GM12878 (cell line): ENCODE measurements at regions not wholly inside any gene's neighbourhood (a gene's known extent, or its start where the extent isn't known, plus 50 kb on each side); places are given as distances from the start of the nearest gene placed in this dataset.

Experiments
- ATAC-seq: fragments of 200-7000 bp; cut with Tn5 transposase; 3 replicates; pipeline ENCODE4 v1.9.1; 2020; ENCODE audit warnings: mild to moderate bottlenecking, moderate library complexity
- BruUV-seq: library from RNA; stranded (reverse); fragments of 400-500 nt; replicated peaks from 2 replicates; lab custom pipeline; 2021; lab: Mats Ljungman, UMichigan
- CTCF ChIA-PET: fragments of 300-600 bp; sonication (Branson Sonifier 250); formaldehyde crosslinking; extraction: SDS; loops from one replicate; lab custom pipeline; 2021; ENCODE audit warnings: inconsistent platforms; lab: Yijun Ruan, JAX
- POLR2A ChIA-PET: fragments of 350-600 bp; formaldehyde crosslinking; extraction: SDS; loops from one replicate; lab custom pipeline; 2021; ENCODE audit warnings: inconsistent platforms; lab: Charles Lee
- RAD21 ChIA-PET: fragments of 300-600 bp; sonication (Branson Sonifier 250); formaldehyde crosslinking; loops from one replicate; lab custom pipeline; 2023; ENCODE audit warnings: antibody characterized with exemption; ENCODE audit not compliant: unreplicated experiment; lab: Charles Lee
- SMC1A ChIA-PET: fragments of 300-600 bp; sonication (Branson Sonifier 250); formaldehyde crosslinking; loops from one replicate; lab custom pipeline; 2023; ENCODE audit not compliant: unreplicated experiment, uncharacterized antibody; lab: Charles Lee
- DNase-seq: peaks from one replicate; pipeline ENCODE4 v3.0.0-alpha.2; 2011; ENCODE audit warnings: low read depth, low spot score
- FAIRE-seq: peaks from 3 replicates; lab custom pipeline; 2011; peaks lifted over from hg19 to GRCh38; lab: Jason Lieb, UNC
- H2AFZ ChIP-seq: 2 replicates; pipeline ENCODE4 v1.6.0; 2011; ENCODE audit warnings: low read depth, low read length, control low read depth; ENCODE audit not compliant: control insufficient read depth
- H3K27ac ChIP-seq: 2 replicates; pipeline ENCODE4 v1.5.1; 2011; ENCODE audit warnings: control low read depth; ENCODE audit not compliant: control insufficient read depth, insufficient read depth
- H3K27me3 ChIP-seq, 2 experiments: replicated peaks in 1 of 2; 2 replicates each; pipeline versions ENCODE4 v1.6.0 to v1.6.1; 2011; ENCODE audit warnings: low read length in 1 of 2; ENCODE audit not compliant: control insufficient read depth in 2 of 2, insufficient read depth in 2 of 2
- H3K36me3 ChIP-seq, 2 experiments: 2 replicates each; pipeline ENCODE4 v1.5.1; 2011; ENCODE audit warnings: low read length in 1 of 2; ENCODE audit not compliant: control insufficient read depth in 2 of 2, insufficient read depth in 2 of 2
- H3K4me1 ChIP-seq: 2 replicates; pipeline ENCODE4 v1.6.1; 2011; ENCODE audit warnings: mild to moderate bottlenecking, low read length, moderate library complexity, mixed read lengths; ENCODE audit not compliant: control insufficient read depth, insufficient read depth
- H3K4me2 ChIP-seq: 2 replicates; pipeline ENCODE4 v1.6.0; 2011; ENCODE audit warnings: control low read depth; ENCODE audit not compliant: control insufficient read depth, insufficient read depth
- H3K4me3 ChIP-seq: fragments of 200-600 bp; sonication (generic); 2 replicates; pipeline ENCODE4 v1.5.1; 2016
- H3K79me2 ChIP-seq: 2 replicates; pipeline ENCODE4 v1.6.0; 2011; ENCODE audit warnings: low read length; ENCODE audit not compliant: control insufficient read depth, insufficient read depth
- H3K9ac ChIP-seq: 2 replicates; pipeline ENCODE4 v1.8.0; 2011; ENCODE audit warnings: low read length, control low read depth, mixed read lengths; ENCODE audit not compliant: control insufficient read depth, insufficient read depth
- H3K9me3 ChIP-seq: replicated peaks from 3 replicates; pipeline ENCODE4 v1.5.1; 2011; ENCODE audit warnings: mild to moderate bottlenecking, low read length; ENCODE audit not compliant: control insufficient read depth, insufficient read depth
- H4K20me1 ChIP-seq: 2 replicates; pipeline ENCODE4 v1.6.0; 2011; ENCODE audit not compliant: control insufficient read depth, insufficient read depth
- ATF2 ChIP-seq: IDR thresholded peaks from 2 replicates; pipeline ENCODE4 v1.6.1; 2012; ENCODE audit warnings: low read length, inconsistent platforms
- ETV6 ChIP-seq, 2 experiments: fragments of 450-650 bp in 1 of 2; IDR thresholded peaks in 1 of 2; conservative IDR thresholded peaks in 1 of 2; 2 replicates each; pipeline ENCODE4 v1.6.1; 2014; ENCODE audit warnings: antibody characterized with exemption in 1 of 2, borderline replicate concordance in 1 of 2, low read depth in 1 of 2, mild to moderate bottlenecking in 1 of 2, moderate library complexity in 1 of 2
- HDAC6 ChIP-seq: fragments of 200-600 bp; sonication (generic); IDR thresholded peaks from one replicate; pipeline ENCODE4 v1.8.0; 2017; ENCODE audit warnings: antibody characterized with exemption; ENCODE audit not compliant: unreplicated experiment
- KAT2A ChIP-seq: conservative IDR thresholded peaks from 2 replicates; pipeline ENCODE4 v1.6.1; 2011; ENCODE audit warnings: low read depth, low read length; ENCODE audit not compliant: control insufficient read depth
- NBN ChIP-seq: fragments of 450-650 bp; IDR thresholded peaks from 2 replicates; pipeline ENCODE4 v1.6.1; 2016
- RAD51 ChIP-seq: fragments of 450-650 bp; IDR thresholded peaks from 2 replicates; pipeline ENCODE4 v1.6.1; 2016; ENCODE audit warnings: moderate library complexity, mild to moderate bottlenecking, inconsistent platforms
- RCOR1 ChIP-seq: conservative IDR thresholded peaks from 2 replicates; pipeline ENCODE4 v1.6.1; 2012; ENCODE audit warnings: low read depth, low read length, improper control_type of control experiment
- STAT1 ChIP-seq: fragments of 450-650 bp; conservative IDR thresholded peaks from 2 replicates; pipeline ENCODE4 v1.6.1; 2014; ENCODE audit warnings: antibody characterized with exemption, mild to moderate bottlenecking
- SUZ12 ChIP-seq: fragments of 200-600 bp; sonication (generic); IDR thresholded peaks from one replicate; pipeline ENCODE4 v1.6.1; 2018; ENCODE audit warnings: antibody characterized with exemption, mild to moderate bottlenecking; ENCODE audit not compliant: unreplicated experiment
- TCF3 ChIP-seq: IDR thresholded peaks from 2 replicates; pipeline ENCODE4 v1.6.1; 2012; ENCODE audit warnings: low read depth, mild to moderate bottlenecking, low read length, borderline replicate concordance; ENCODE audit not compliant: insufficient read depth
- ZBED1 ChIP-seq: IDR thresholded peaks from 2 replicates; pipeline ENCODE4 v1.6.1; 2016; ENCODE audit warnings: borderline replicate concordance
- ZNF207 ChIP-seq: fragments of 450-650 bp; IDR thresholded peaks from 2 replicates; pipeline ENCODE4 v1.6.1; 2014; ENCODE audit warnings: antibody characterized with exemption, mild to moderate bottlenecking, borderline replicate concordance
- ZNF687 ChIP-seq: fragments of 450-650 bp; IDR thresholded peaks from 2 replicates; pipeline ENCODE4 v1.6.1; 2017; ENCODE audit warnings: mild to moderate bottlenecking, moderate library complexity
- in situ Hi-C: fragments of 300-500 bp; cut with MboI; formaldehyde crosslinking; loops from 9 replicates; pipeline ENCODE4 v1.14.3; 2018; ENCODE audit warnings: mixed read lengths
- intact Hi-C: fragments of 100-400 bp; cut with micrococcal nuclease; formaldehyde crosslinking; loops from one replicate; pipeline ENCODE4 v1.14.2; 2022; ENCODE audit not compliant: unreplicated experiment

- no peak for TF ChIP-seq ATF2
- no peak for TF ChIP-seq ZBED1
- TF ChIP-seq ZNF687 = no peak
Observed at GRCh38 chr5:107325866-107326265, 344.9 kb downstream of the EFNA5 start (continued).

- Histone ChIP-seq H3K27ac (no peak overlapping the region), H3K4me2 (no peak overlapping the region), H3K27me3 (peaks cover 0 to 2% of the 10 kb centered on the region in 2 experiments; a peak in 1 of 4 replicates), H2AFZ (no peak overlapping the region), H3K9ac (no peak overlapping the region), H3K9me3 (no peaks in the 10 kb centered on the region), H3K36me3 (no peaks in the 10 kb centered on the region), H4K20me1 (no peaks in the 10 kb centered on the region), H3K79me2 (no peaks in the 10 kb centered on the region), H3K4me1 (no peaks in the 10 kb centered on the region), H3K4me3 (no peak overlapping the region)
- in situ Hi-C loops = no loop called here
- BruUV-seq = no TSS peak
- ChIA-PET RAD21 (interaction anchor here (0.6 kb wide), 1 partner anchor 118 kb away, joined by 3 read pairs; no protein-coding TSS in a partner anchor), POLR2A (no interaction called here), SMC1A (interaction anchor here (0.8 to 1.5 kb wide), 5 partner anchors 9 to 196 kb away, joined by 3 to 7 read pairs (median 3); no protein-coding TSS in a partner anchor), CTCF (interaction anchor here (1.3 kb wide), 1 partner anchor 34 kb away, joined by 6 read pairs; no protein-coding TSS in a partner anchor)
- FAIRE-seq (no peak), DNase-seq (no peak), ATAC-seq (no peak)
- intact Hi-C loops = no loop called here
- TF ChIP-seq SUZ12 = no peak
- TF ChIP-seq KAT2A = no peak
- TF ChIP-seq STAT1 = no peak
- TF ChIP-seq ZNF207 = no peak
- no peak for TF ChIP-seq HDAC6
- TF ChIP-seq RAD51 = no peak
- no peak for TF ChIP-seq NBN
- no peak for TF ChIP-seq RCOR1
- no peak for TF ChIP-seq TCF3
- TF ChIP-seq ETV6 (conservative IDR thresholded peaks at IDR 0.05 in 1 of 2, IDR thresholded peaks at IDR 0.05 in 1 of 2; ENCODE audit: borderline replicate concordance in 1 of 2, low read depth in 1 of 2) = no peak
Observed at GRCh38 chr5:107324809-107325208, 345.9 kb downstream of the EFNA5 start.
